ENCODE measurements at regions not wholly inside any gene's neighbourhood (a gene's known extent, or its start where the extent isn't known, plus 50 kb on each side); places are given as distances from the start of the nearest gene placed in this dataset.
"Not testable (repeated sequence)": the region's sequence is repeated elsewhere in the genome, so short reads cannot be mapped to it uniquely, and the experiment has no call there.

DNA sequence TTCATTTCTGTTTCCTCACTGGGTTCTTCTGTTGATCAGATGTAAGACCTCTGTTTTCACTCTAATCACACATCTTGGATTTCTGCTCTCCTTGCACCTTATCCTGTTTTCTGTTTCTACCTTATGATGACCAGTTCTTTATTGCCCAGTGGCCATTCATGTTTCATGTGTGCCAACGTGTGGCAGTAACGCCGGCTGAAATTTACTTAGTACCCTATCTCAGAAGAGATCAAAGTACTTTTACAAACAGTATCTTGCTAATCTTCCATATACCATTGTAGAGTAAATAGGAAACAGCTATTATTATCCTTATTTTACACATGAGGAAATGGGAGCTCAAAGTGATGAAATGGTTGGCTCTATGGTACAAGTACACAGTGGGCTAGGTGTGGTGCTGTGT is 74.0 kb downstream of the GATA3 start:
- no peak for DNase-seq

DNA sequence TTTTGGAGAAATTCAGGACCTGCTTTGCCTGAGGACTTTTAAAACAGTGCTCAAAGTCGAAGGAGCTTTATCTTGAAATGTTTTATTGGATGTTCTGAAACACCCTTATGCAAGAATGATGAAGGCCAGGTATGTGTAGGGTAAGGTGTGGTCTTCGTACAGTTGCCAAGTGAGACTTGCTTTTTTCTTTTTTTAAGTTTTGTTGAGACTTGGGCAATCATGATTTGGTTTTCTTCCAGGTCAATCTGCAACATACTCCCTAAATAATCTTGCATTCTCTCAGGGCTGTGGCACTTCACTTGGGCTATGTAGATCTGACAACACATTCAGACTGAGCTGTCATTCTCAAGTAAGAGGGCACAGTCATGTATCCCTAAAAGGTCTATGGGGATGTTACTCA is 75.0 kb downstream of the GATA3 start:
- DNase-seq: no peak

DNA sequence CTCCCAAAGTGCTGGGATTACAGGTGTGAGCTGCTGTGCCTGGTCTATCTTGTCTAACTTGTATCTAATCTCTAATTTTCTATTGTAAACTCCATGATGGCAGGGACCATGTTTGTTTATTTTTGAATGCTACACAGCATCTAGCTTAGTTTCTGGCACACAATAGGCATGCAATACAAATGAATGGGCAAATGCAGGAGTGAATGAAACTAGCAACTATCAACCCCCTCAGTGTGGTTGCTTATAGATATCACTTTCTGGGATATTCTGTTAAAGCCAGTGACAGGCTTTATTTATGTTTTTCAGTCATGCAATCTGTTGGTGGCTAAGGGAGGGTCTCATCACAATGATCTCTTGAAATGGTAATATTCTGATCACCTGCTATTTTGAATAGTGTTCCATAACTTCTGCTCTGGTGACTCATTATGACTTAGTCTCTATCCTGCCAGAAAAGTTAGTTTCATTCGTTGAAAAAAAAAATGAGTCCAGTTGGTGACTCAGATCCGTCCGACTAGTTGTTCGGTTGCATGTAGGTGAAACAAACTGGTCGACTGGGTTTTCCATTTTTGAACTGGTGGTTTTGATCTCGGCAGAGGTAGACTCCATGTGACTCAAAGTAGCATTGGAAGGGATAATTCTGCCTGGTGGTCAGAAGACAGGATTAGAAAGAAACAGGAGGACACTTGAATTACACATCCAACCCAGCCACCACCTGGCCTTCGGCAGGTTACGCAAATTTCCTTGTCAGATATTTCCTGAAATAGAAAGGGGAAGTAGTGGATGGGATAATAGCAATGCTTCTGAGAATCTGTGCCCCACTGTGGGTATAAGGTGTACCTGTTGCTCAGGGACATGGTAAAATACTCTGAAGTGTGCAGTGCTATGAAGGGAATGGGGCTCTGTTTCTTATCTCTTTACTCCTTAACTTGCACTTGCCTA is 76.8 kb downstream of the GATA3 start:
- DNase-seq: no peak

DNA sequence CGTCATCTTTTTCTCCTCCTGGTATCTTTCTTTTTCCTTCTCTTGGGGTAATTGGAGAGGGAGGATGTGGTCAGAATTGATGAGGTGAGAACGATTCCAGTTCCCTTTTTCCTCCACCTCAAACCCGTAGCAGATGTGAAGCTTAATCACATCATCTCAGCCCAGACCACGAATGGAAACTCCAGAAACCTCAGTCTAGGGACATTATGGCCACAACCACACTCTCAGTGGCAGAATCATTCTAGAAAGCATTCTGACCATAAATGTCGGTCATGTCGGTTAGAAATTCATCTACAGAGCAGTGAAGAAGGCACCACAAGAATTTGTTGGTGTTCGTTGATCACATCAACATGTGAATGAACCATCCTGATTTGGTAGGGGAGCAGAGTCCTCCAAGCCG is 78.7 kb downstream of the GATA3 start:
- no peak for DNase-seq

DNA sequence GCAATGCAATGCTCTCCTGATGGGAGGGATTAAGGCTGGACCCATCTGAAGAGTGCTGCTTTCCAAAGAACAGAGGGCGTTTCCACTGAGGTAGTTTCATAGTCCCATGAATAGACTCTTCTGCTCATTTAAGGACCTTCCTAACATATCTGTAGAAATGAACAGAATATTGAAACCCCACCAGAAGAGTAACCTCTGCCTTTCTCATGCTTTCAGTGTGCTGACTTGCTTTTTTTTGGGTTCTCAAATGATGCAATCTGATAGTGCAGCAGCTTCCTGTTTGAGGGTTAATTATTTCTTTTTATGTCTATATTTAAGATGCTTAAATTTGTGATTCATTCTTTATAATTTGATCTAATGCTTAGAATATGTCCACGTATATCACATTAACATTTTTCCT is 82.2 kb downstream of the GATA3 start:
- no peak for DNase-seq

DNA sequence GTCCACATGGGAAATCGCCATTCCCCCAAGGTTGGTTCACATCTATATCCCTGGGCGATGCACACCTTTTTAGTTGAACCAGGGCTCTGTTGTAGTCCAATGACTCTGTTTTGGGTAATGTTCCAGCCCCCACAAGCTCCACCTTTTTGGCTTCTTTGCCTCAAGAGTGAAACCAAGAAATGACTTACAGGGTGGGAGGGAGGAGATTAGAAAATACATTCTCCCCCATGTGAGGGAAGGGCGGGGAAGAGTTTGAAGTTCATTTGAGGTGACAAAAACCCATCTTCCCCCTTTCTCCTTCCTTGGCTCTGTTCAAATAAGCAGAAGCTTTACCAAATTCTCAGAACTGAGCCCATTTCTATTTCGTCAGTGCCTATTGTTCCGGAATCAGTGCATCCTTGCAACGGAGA is 82.8 kb downstream of the GATA3 start:
- no peak for DNase-seq

DNA sequence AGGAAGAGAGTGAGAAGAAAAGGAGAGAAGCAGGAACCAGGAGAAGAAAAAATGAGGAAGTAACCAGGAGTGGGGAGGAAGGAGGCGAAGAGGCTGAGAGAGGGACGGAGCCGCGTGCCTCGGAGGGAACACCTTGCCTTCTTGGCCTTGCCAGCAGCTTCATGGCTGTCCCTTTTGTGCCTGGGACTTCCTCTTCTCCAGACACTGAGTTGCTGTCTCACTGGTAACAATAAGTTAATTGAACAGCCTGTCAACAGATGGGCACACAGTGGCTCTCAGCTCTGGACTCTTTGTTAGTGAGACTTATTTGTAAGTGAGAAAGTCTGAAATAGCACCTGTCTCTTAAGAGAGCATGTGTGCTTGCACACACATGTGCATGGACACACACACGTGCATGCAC is 83.2 kb downstream of the GATA3 start:
- DNase-seq: no peak

DNA sequence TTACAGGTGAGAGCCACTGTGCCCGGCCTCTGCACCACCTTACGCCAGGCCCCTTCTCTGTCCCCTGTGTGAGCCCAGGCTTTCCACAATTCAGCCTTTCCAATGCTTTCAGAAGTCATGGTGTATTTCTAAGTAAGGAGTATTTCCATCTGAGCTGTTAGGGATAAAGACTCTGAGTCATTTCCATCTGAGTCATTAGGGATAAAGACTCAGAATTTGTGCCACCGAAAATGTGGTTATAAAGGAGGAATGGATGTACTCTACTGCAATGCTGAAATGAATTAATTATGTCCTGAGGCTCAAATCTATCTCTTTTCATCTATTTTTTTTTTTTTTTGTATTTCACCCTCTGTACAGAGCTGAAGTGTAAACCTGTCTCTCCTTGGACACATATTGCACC is 84.0 kb downstream of the GATA3 start:
- DNase-seq: no peak

DNA sequence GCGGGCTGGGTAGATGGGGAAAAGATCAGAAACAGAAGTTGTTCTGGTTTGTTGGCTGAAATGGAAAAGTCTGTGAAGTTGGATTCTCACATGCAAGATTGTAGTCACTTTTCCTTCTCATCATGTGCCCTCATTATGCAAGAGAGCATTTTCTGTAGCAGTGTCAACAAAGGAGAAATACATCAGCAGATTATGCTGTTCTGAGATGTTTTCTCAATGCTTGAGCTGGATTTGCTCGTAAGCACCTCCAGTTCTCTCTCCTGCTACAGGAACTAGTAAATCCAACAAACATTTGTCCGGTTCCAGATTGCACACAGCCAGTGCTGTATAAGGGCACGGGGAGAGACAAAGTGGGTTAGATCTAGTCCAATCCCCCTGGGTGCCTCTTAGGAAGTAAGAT is 90.0 kb downstream of the GATA3 start:
- no peak for DNase-seq

DNA sequence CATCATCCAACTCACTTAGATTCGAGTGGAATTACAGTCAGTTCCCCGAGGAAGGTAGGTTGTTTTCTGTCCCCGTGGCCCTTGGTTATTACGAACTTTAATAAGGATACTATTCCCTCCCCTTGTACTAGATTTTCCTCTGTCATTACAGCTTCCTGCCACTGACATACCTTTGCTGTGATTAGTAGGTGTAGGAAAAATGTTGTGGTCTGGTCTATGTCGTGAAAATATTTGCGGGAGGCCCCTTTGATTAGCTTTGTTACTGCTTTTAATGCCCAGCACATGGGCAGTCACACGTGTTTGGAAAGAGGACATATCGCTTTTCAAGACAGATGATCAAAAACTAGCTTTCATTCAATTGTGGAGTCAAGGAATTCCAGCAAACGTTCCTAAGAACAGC is 92.2 kb downstream of the GATA3 start:
- DNase-seq: no peak

DNA sequence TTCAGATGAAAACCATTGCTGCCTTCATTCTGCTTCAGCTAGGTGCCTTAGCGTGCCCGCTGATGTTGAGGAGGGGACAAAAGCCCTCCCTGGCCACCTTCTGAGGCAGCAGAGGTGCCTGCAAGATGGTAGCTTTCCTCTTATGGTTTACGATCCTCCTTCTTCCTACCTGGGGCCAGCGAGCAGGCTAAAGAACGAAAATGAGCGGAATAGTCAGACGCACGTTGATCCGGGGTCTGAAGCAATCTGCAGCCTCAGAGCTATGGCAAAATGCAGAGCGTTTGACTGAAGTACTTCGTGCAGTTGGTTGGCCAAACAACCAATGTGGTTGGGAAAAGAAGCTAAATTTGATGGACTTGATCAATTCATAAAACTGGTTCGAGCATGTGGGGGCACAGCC is 95.5 kb downstream of the GATA3 start:
- DNase-seq: no peak

DNA sequence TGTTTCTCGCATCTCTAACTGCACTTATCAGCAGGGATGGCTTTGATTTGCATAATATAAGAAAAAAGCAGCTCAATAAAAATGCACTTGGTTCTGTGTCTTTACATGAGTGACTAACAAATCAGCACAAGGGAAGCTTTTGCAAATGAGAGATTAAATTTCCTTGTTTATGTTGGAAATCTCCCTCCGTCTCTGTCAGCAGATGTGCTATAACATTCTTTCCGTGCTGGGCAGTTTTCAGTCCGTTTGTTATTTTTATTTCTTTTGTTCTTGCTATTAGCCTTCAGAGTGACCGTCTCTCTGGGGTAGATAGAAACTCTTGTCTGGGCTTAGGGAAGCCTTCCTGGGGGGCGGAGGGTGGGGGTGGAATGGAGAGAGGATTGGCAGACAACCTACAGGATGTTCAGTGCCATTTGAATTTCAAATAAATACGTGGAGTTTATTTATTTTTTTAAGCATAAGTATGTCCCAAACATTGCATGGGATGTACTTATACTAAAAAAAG is 96.0 kb downstream of the GATA3 start:
- DNase-seq: no peak

DNA sequence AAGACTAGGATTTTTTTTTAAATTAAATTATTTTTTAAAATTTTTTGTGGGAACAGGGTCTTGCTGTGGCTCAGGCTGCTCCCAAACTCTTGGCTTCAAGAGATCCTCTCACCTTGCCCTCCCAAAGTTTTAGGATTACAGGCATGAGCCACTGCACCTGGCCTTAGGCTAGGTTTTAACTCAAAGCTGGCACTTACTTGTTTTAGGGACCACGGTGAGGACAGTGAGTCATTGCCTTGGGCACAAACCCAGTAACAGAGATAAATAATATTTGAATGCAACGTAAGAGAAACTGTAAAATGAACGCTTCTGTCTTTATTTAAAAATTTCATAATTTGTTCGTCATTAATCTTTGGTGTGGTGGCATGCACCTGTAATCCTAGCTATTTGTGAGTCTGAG is 96.6 kb downstream of the GATA3 start:
- DNase-seq: no peak

DNA sequence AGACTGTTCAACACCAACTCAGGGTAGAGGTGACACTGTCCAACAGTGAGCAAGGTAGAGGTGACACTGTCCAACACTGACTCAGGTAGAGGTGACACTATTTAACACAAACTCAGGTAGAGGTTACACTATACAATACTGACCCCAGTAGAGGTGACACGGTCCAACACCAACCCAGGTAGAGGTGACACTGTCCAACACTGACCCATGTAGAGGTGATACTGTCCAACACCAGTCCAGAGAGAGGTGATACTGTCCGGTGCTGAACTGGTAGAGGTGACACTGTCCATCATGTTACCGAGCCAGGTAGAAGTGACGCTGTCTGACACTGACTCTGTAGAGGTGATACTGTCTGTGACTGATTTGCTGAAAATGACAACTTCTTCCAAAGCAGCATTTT is 102.4 kb downstream of the GATA3 start:
- DNase-seq: no peak

DNA sequence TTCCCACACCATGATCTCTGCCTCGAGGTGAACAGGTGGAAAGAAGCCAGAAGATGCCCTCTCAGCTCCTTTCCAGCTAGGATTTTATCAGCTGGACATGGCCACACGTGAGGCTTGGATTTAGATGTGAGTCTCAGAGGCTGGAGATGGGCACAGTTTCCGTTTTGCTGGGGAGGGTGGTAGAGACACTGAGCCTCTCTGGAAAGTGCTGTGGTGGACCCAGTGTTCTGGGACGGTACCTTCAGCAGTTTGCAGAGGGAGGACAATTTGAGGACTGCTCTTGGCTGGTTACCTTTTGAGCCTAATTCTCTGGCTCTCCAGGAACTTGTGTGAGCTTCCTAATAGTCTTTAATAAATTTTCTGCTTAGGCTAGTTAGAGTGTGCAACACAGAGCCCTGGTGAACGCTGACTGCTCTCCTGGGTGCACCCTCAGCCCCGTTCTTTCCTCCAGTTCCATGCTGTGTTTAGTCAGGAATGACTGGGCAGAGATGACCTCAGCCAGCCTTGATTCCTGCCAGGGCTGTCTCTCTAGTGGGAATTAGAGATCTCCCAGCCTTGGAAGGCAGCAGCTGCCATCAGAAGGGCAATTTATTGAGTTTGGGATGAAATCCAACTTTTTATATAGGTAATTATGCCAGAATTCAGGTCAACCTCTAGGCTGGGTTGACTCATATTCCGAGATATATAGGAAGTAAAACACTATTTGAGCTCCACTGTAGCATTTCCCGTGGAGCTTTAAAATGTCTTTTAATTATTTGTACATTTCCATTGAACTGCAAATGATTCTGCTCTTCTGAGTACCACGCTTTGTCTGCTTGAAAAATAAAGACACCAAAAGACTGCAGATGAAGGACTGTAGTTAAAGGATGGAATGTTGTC is 103.9 kb downstream of the GATA3 start:
- DNase-seq: no peak

DNA sequence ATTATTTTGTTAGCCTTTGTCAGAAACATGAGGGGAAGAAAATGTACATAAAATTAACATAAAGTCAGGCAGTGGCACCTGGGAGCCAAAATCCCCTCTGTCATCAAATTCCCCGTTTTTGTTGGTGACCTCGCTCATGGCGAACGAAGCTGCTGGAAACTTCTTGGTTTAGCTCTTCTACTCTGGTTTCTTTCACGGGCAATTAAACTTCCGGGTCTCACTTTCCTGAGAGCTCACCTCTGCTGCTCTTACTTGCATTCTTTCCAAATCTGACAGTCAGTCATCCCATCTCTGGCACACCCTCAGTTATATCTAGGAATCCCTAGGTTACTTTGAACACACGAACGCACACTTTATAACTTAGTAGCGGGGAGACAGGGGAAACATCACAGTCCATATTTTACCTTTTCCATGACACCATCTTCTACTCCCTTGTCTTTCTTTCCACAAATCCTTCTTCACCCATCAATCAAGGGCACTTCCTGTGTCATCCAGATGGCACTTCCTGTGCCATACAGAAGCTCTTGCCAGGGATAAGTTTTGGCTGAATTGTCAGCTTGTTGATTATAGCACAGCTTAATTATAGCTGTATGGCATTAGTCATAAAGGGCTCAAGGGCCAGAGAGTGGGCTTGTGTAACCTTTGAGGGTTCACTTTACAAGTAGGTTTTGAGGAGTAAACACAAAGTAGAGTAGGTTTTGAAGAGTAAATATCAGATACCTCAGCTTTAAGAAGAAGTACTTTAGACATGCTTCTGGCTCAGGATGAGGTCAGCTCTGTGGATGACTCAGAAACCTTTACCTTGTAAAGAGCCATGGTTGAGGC is 105.1 kb downstream of the GATA3 start:
- DNase-seq: no peak

DNA sequence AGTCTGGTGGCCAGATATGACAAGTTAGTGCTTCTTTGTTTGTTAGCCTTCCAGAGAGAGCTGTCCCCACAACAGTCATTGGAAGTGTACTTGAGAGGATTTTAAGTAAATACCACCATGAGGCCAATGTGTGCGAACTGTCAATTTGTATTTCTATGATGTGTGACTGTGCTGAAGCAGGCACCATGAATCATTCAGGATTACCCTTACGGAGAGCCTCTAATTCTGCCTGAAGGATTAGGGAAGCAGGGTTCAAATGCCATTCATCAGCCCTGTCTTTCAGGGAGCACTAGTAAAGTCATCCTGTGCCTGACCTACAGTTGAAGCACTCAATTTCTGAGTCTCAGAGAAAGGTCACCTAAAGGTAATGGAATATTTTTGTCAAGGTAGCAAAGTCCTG is 109.3 kb downstream of the GATA3 start:
- no peak for DNase-seq

DNA sequence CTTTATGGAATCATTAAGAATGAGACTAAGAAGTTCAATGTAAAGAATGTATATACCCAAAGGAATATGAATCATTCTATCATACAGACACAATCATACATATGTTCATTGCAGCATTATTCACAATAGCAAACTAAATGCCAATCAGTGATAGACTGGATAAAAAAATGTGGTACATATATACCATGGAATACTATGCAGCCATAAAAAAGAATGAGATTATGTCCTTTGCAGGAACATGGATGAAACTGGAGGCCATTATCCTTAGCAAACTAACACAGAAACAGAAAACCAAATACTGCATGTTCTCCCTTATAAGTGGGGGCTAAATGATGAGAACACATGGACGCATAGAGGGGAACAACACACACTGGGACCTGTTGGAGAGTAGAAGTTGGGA is 110.2 kb downstream of the GATA3 start:
- not testable (repeated sequence) for DNase-seq

DNA sequence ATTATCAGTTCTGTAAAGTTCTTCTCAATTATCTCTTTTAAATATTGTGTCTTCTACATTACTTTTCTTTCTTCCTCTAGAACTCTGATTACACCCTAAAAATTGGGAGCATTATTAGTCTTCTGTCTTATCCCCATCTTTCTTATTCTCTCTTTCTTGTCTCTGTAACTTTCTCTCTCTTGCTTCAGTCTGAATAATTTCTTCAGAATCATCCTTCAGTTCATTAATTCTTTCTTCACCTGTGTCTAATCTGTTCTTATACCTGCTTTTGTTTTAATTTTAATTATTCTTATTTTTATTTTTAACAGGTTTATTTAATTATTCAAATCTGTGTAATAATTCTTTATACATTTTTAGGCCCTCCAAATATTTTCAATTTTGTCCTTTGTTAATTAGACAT is 114.3 kb downstream of the GATA3 start:
- DNase-seq: no peak

DNA sequence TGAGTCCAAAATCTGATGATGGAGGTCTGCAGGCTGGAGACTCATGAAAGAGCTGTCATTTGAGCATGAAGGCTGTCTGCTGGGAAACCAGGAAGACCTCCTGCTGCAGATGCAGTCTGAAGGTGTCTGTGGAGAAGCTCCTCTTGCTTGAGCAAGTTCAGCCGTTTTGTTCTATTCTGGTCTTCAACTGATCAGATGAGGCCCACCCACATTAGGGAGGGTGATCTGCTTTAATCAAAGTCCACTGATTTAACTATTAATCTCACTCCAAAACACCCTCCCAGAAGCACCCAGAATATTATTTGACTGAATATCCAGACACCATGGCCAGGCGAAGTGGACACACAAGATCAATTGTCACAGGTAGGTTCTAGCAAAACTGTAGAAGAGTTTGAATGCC is 116.5 kb downstream of the GATA3 start:
- DNase-seq: no peak

DNA sequence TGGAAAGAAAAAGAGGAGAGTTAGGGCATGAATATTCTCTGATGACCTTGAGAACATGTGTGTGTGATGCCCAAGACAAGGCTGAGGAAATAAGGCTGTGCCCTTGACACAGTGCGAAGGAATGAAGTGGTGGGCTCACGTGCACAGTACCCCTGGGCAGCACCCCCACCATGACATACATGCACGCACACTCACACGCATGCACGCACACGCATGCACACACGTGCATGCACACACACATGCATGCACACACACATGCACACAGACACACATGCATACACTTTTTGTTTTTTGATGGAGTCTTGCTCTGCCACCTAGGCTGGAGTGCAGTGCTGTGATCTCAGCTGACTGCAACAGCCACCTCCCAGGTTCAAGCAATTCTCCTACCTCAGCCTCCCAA is 118.1 kb downstream of the GATA3 start:
- DNase-seq: no peak

DNA sequence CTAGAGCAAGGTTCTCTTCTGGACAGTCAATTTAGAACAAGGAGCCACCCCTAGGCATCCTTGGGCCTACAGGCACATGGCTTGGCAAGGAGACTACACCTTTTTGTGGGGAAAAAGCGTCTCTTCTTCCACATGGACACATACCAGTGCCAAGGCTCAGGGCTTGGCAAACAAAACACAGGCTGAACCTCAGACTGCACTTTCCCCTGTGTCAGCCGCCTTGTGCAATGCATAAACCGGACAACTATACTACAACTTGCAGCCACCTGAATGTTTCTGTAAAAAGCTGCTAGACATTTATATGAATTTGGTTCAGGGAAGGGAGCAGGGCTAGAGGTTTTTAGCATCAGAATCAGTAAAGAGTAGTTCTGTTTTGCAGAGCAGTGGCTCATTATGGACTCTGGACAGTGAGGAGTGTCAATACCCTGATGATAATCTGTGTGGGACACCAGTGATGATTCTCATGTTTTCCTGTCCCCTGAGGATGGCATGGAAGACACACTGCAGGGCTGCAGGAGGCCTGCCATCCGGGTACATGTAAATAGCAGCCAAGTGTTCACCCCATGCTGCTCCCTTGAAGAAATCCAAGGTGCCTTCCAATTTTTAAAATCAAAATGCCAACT is 118.9 kb downstream of the GATA3 start:
- DNase-seq: no peak

Measured in fibroblast of skin of scalp (primary cell).